Epithelial cell of prostate (primary cell): ENCODE measurements at regions not wholly inside any gene's neighbourhood (a gene's known extent, or its start where the extent isn't known, plus 50 kb on each side); places are given as distances from the start of the nearest gene placed in this dataset.
"Not testable (repeated sequence)": the region's sequence is repeated elsewhere in the genome, so short reads cannot be mapped to it uniquely, and the experiment has no call there.

Source experiments
- DNase-seq: peaks from one replicate; pipeline ENCODE4 v3.0.0-alpha.2; 2011; ENCODE audit warnings: low read depth, low spot score
- H3K27ac ChIP-seq: fragments of 450-650 bp; 2 replicates; pipeline ENCODE4 v1.5.1; 2017; ENCODE audit warnings: mild to moderate bottlenecking

GRCh38 chr6:28621268-28621667 lies 95.6 kb downstream of the GPX5 start:
- H3K27ac ChIP-seq = not testable (repeated sequence)

DNA sequence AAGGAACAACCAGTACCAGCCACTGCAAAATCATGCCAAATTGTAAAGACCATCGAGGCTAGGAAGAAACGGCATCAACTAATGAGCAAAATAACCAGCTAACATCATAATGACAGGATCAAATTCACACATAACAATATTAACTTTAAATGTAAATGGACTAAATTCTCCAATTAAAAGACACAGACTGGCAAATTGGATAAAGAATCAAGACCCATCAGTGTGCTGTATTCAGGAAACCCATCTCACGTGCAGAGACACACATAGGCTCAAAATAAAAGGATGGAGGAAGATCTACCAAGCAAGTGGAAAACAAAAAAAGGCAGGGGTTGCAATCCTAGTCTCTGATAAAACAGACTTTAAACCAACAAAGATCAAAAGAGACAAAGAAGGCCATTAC lies 97.6 kb downstream of the GPX5 start:
- not testable (repeated sequence) for DNase-seq, H3K27ac ChIP-seq

More at GRCh38 chr6:28621268-28621667, 95.6 kb downstream of the GPX5 start:
- DNase-seq = not testable (repeated sequence)

GRCh38 chr6:28626386-28626785 lies 100.7 kb downstream of the GPX5 start:
- not testable (repeated sequence) for DNase-seq, H3K27ac ChIP-seq

DNA sequence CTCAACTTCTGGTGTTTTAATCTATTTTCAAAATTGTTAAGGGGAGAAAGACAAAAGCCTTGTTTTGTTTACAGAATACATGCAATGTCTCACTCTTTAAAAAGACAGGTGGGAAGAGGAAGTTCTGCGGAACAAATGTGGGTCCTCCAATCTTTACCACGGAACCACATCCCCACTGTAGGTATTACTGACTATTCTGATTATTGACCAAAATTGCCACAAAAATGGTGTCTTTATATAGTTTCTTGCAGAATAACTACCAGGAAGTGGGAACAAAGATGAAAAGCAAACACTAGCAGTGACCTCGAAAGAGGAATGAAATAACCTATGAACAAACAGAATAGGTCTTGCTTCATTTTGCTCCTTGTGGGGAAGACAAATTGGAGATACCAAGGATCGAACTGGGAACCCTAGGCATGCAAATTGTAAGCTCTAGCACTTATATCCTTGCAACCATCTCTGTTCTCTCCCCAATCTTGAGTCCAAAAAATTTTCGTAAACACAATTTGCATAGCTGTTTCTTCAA lies 106.7 kb downstream of the GPX5 start:
- no peak overlapping the region for H3K27ac ChIP-seq
- no peak for DNase-seq

- no peak for DNase-seq
- no peak overlapping the region for H3K27ac ChIP-seq
Observed at GRCh38 chr6:28633445-28634215, 107.9 kb downstream of the GPX5 start.

DNA sequence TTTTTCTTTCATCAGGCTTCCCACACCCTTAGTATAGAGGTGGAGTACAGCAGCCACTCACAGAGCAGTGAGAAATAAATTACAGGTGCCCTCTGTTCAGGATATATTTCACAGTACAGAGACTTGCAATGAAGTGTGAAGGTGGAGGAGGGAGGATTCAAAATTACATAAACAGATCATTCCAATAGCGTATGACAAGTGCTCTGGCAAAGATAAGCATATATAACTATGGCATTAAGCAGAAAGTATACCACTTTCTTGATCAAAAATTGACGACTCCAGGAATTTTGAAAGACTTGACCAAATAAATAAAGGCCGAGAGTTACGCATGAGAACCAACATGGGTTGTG lies 108.7 kb downstream of the GPX5 start:
- DNase-seq = no peak

GRCh38 chr6:28634761-28635546 lies 109.3 kb downstream of the GPX5 start:
- no peak for DNase-seq
- H3K27ac ChIP-seq = no peak overlapping the region

More for the DNA sequence above, 108.7 kb downstream of the GPX5 start:
- H3K27ac ChIP-seq = no peak overlapping the region

GRCh38 chr6:28635547-28636158 lies 110.0 kb downstream of the GPX5 start:
- H3K27ac ChIP-seq = no peak overlapping the region
- DNase-seq = no peak

- DNase-seq = no peak
- H3K27ac ChIP-seq = no peak overlapping the region
Observed at GRCh38 chr6:28638787-28639430, 113.2 kb downstream of the GPX5 start.

- DNase-seq, H3K27ac ChIP-seq: not testable (repeated sequence)
Observed at GRCh38 chr6:28639445-28640290, 114.0 kb downstream of the GPX5 start.

GRCh38 chr6:28643017-28643740 lies 117.5 kb downstream of the GPX5 start:
- H3K27ac ChIP-seq = no peak overlapping the region
- no peak for DNase-seq

GRCh38 chr6:28646650-28647049 lies 121.0 kb downstream of the GPX5 start:
- H3K27ac ChIP-seq = no peak overlapping the region
- DNase-seq = no peak

DNA sequence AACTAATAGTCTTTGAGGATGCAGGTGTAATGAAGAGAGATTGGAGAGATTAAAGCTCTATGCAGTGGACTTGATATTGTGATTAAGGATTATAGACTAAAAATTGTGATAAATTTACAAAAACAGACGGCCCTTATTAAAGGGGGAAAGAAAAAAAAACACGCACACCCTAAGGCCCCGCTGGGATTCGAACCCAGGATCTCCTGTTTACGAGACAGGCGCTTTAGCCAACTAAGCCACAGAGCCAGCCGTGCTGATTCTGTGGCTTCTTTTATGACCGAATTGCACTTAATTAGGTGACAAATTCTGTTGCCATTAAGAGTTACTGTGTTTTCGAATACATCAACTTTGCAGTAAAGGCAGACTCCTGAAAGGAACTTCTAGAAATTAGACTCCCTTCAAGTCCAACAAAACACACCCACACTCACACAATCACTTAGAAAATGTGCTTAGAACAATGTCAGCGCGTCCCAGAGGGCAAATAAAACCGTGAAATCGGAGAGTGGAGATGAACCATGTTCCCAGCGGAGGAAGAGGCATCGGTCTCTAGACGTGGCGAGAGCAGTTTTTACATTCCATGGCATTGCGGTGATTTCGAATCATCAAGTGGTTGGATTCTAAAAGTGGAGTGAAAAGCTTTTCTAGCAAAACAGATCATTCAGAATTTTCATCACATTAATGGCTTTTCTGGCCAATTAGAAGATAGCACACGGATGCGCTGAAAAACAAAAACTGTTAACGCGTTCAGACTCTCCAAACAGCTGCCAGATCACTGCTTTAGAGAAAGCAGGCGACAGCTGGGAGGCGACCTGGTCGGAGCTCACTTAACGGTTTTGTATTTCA lies 122.6 kb downstream of the GPX5 start:
- no peak overlapping the region for H3K27ac ChIP-seq
- DNase-seq = no peak

DNA sequence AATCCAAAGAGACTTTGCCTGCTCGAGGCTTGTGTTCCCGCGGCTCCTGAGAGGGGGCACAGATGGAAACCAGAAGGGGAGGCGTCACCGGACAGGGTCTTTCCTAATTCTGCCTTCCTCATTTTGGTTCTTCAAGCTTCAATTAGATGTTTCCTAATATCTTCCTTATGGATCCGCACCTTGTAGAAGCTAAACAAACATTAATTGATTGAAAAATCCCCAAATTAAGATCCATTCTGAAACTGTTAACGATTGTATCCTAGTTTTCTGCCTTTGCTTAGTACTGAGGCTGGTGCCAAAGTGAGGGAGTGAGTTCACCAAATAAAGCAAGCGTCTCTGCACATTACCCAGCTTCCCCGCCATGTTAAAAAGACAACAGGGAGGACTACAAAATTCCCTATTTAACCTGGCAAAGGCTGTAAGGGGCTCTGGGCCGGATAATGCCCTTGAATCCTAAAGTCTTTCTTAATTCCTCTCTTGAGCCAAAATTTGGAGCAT lies 123.2 kb downstream of the GPX5 start:
- no peak overlapping the region for H3K27ac ChIP-seq
- no peak for DNase-seq

- DNase-seq = no peak
- H3K27ac ChIP-seq = no peak overlapping the region
Observed at GRCh38 chr6:28651161-28651560, 125.5 kb downstream of the GPX5 start.

GRCh38 chr6:28653876-28654275 lies 128.2 kb downstream of the GPX5 start:
- DNase-seq = no peak

GRCh38 chr6:28655164-28655563 lies 129.5 kb downstream of the GPX5 start:
- H3K27ac ChIP-seq = no peak overlapping the region
- no peak for DNase-seq

More at GRCh38 chr6:28653876-28654275, 128.2 kb downstream of the GPX5 start:
- H3K27ac ChIP-seq = no peak overlapping the region

DNA sequence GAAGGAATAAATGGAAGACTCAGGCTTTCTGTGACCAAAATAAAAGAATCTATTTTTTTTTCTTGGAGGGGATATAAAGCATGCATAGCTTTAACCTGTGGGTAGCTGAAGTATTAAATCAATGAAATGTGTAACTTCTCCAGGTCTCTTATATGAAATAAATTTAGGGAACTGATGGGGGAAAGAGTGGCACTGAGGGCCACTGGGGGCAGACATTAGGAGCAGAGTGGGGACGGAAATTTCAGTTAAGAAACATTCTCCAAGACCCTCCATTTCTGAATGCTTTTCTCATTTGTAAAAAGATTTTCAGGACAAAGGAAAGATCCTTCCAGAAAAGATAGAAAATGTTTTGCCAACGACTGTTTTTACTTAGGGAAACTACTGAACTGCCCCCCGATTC lies 131.0 kb downstream of the GPX5 start:
- no peak overlapping the region for H3K27ac ChIP-seq
- DNase-seq = no peak
